ENCODE measurements at regions not wholly inside any gene's neighbourhood (a gene's known extent, or its start where the extent isn't known, plus 50 kb on each side); places are given as distances from the start of the nearest gene placed in this dataset.

- no peak for ATAC-seq
- DNase-seq = no peak
- intact Hi-C loops (cut with DNase I, micrococcal nuclease) = no loop called here
These were observed 595.6 kb upstream of the ATP2B1 start for GRCh38 chr12:90304231-90304630.

- ATAC-seq = no peak
- intact Hi-C loops (cut with DNase I, micrococcal nuclease) = no loop called here
- no peak for DNase-seq
These were observed 595.1 kb upstream of the ATP2B1 start for GRCh38 chr12:90303771-90304170.

- no peak for ATAC-seq
- intact Hi-C loops (cut with DNase I, micrococcal nuclease) = no loop called here
These were observed 593.0 kb upstream of the ATP2B1 start for GRCh38 chr12:90301561-90302133.

GRCh38 chr12:90301095-90301494 is 592.5 kb upstream of the ATP2B1 start:
- ATAC-seq (no peak), DNase-seq (no peak)
- intact Hi-C loops (cut with DNase I, micrococcal nuclease) = no loop called here

More at GRCh38 chr12:90301561-90302133, 593.0 kb upstream of the ATP2B1 start:
- no peak for DNase-seq

GRCh38 chr12:90299666-90300065 is 591.0 kb upstream of the ATP2B1 start:
- DNase-seq (no peak), ATAC-seq (no peak)
- intact Hi-C loops (cut with DNase I, micrococcal nuclease) = no loop called here

GRCh38 chr12:90299121-90299520 is 590.5 kb upstream of the ATP2B1 start:
- no peak for ATAC-seq
- intact Hi-C loops (cut with DNase I, micrococcal nuclease) = no loop called here
- DNase-seq = no peak

GRCh38 chr12:90298289-90298948 is 589.8 kb upstream of the ATP2B1 start:
- intact Hi-C loops (cut with DNase I, micrococcal nuclease) = no loop called here
- ATAC-seq = no peak
- no peak for DNase-seq

GRCh38 chr12:90295858-90296257 is 587.2 kb upstream of the ATP2B1 start:
- intact Hi-C loops (cut with DNase I, micrococcal nuclease) = no loop called here
- DNase-seq (no peak), ATAC-seq (no peak)

GRCh38 chr12:90292183-90292582 is 583.5 kb upstream of the ATP2B1 start:
- ATAC-seq (no peak), DNase-seq (no peak)
- intact Hi-C loops (cut with DNase I, micrococcal nuclease) = no loop called here

- DNase-seq (no peak), ATAC-seq (no peak)
- intact Hi-C loops (cut with DNase I, micrococcal nuclease) = no loop called here
These were observed 582.6 kb upstream of the ATP2B1 start for GRCh38 chr12:90290980-90291975.

GRCh38 chr12:90287585-90287984 is 578.9 kb upstream of the ATP2B1 start:
- intact Hi-C loops (cut with DNase I, micrococcal nuclease) = no loop called here

GRCh38 chr12:90281154-90281868 is 572.7 kb upstream of the ATP2B1 start:
- DNase-seq (no peak), ATAC-seq (no peak)
- intact Hi-C loops (cut with DNase I, micrococcal nuclease) = no loop called here

More at GRCh38 chr12:90287585-90287984, 578.9 kb upstream of the ATP2B1 start:
- ATAC-seq (no peak), DNase-seq (no peak)

- ATAC-seq (no peak), DNase-seq (no peak)
- intact Hi-C loops (cut with DNase I, micrococcal nuclease) = no loop called here
These were observed 572.0 kb upstream of the ATP2B1 start for GRCh38 chr12:90280564-90281058.

- no peak for ATAC-seq
- no peak for DNase-seq
- intact Hi-C loops (cut with DNase I, micrococcal nuclease) = no loop called here
These were observed 571.4 kb upstream of the ATP2B1 start for GRCh38 chr12:90280033-90280432.

- DNase-seq (no peak), ATAC-seq (no peak)
- intact Hi-C loops (cut with DNase I, micrococcal nuclease) = no loop called here
These were observed 566.5 kb upstream of the ATP2B1 start for GRCh38 chr12:90275088-90275487.

GRCh38 chr12:90274407-90274806 is 565.8 kb upstream of the ATP2B1 start:
- intact Hi-C loops (cut with DNase I, micrococcal nuclease) = no loop called here
- no peak for DNase-seq
- peak; percentile 77 for ATAC-seq

- intact Hi-C loops (cut with DNase I, micrococcal nuclease) = no loop called here
- no peak for DNase-seq
- ATAC-seq = no peak
These were observed 559.9 kb upstream of the ATP2B1 start for GRCh38 chr12:90268574-90268973.

- DNase-seq (no peak), ATAC-seq (no peak)
- intact Hi-C loops (cut with DNase I, micrococcal nuclease) = no loop called here
These were observed 553.6 kb upstream of the ATP2B1 start for GRCh38 chr12:90262251-90262650.

GRCh38 chr12:90261283-90261682 is 552.6 kb upstream of the ATP2B1 start:
- DNase-seq (no peak), ATAC-seq (no peak)
- intact Hi-C loops (cut with DNase I, micrococcal nuclease) = no loop called here
